ENCODE measurements at regions not wholly inside any gene's neighbourhood (a gene's known extent, or its start where the extent isn't known, plus 50 kb on each side); places are given as distances from the start of the nearest gene placed in this dataset.

- H3K4me3 Mint-ChIP-seq: no peak overlapping the region
- H3K4me1 Mint-ChIP-seq: peaks cover 6% of the 10 kb centered on the region
- no peaks in the 10 kb centered on the region for H3K9me3 ChIP-seq (ENCODE audit: control insufficient read depth, low read length, poor library complexity, severe bottlenecking)
- peaks cover 2% of the 10 kb centered on the region for H3K36me3 Mint-ChIP-seq (ENCODE audit: low read depth)
- DNase-seq (no peak), ATAC-seq (no peak)
- H3K27me3 Mint-ChIP-seq: peaks cover 16% of the 10 kb centered on the region
- no peak overlapping the region for H3K27ac Mint-ChIP-seq
These were observed 136.1 kb downstream of the CEP135 start for GRCh38 chr4:56084851-56085250.

Data from T-helper 17 cell (primary cell).